Hypothalamus (tissue), 51 donors: ENCODE measurements at regions not wholly inside any gene's neighbourhood (a gene's known extent, or its start where the extent isn't known, plus 50 kb on each side); places are given as distances from the start of the nearest gene placed in this dataset.

Source experiments
- DNase-seq, 51 donors: peaks; one replicate each; lab custom pipeline; 2025; lab: John Stamatoyannopoulos, UW

- DNase-seq = no peak
These were observed 208.3 kb downstream of the GXYLT1 start for GRCh38 chr12:41936333-41936732.

GRCh38 chr12:41935911-41936310, 208.8 kb downstream of the GXYLT1 start:
- no peak for DNase-seq

- DNase-seq = peak in 48 of 51 donors; percentile 7 to 79 (median 50)
These were observed 212.1 kb downstream of the GXYLT1 start for GRCh38 chr12:41932470-41932991.

- no peak for DNase-seq
These were observed 213.7 kb downstream of the GXYLT1 start for GRCh38 chr12:41930866-41931437.

GRCh38 chr12:41924111-41924510, 220.6 kb downstream of the GXYLT1 start:
- DNase-seq = no peak

- no peak for DNase-seq
These were observed 221.3 kb downstream of the GXYLT1 start for GRCh38 chr12:41923351-41923750.

GRCh38 chr12:41920355-41920754, 224.3 kb downstream of the GXYLT1 start:
- no peak for DNase-seq

- DNase-seq = peak in 2 of 51 donors; percentile 2 to 9
These were observed 225.0 kb downstream of the GXYLT1 start for GRCh38 chr12:41919526-41920261.

- no peak for DNase-seq
These were observed 225.6 kb downstream of the GXYLT1 start for GRCh38 chr12:41919048-41919447.

GRCh38 chr12:41917938-41918341, 226.7 kb downstream of the GXYLT1 start:
- no peak for DNase-seq

- DNase-seq = no peak
These were observed 227.5 kb downstream of the GXYLT1 start for GRCh38 chr12:41917181-41917580.

GRCh38 chr12:41910578-41911320, 233.9 kb downstream of the GXYLT1 start:
- no peak for DNase-seq

- DNase-seq = no peak
These were observed 236.5 kb downstream of the GXYLT1 start for GRCh38 chr12:41908206-41908605.

- no peak for DNase-seq
These were observed 237.1 kb downstream of the GXYLT1 start for GRCh38 chr12:41907550-41907949.

- peak in 2 of 51 donors; percentile 1 to 32 for DNase-seq
These were observed 237.7 kb downstream of the GXYLT1 start for GRCh38 chr12:41907021-41907420.

GRCh38 chr12:41905759-41906297, 238.8 kb downstream of the GXYLT1 start:
- DNase-seq = no peak

GRCh38 chr12:41905073-41905758, 239.5 kb downstream of the GXYLT1 start:
- no peak for DNase-seq

- no peak for DNase-seq
These were observed 240.6 kb downstream of the GXYLT1 start for GRCh38 chr12:41904041-41904440.

GRCh38 chr12:41903014-41903708, 241.5 kb downstream of the GXYLT1 start:
- no peak for DNase-seq

GRCh38 chr12:41899577-41899976, 245.1 kb downstream of the GXYLT1 start:
- DNase-seq = no peak
